B cell (primary cell): ENCODE measurements at regions not wholly inside any gene's neighbourhood (a gene's known extent, or its start where the extent isn't known, plus 50 kb on each side); places are given as distances from the start of the nearest gene placed in this dataset.

Experiments
- ATAC-seq: fragments of 200-7000 bp; cut with Tn5 transposase; one replicate; pipeline ENCODE4 v1.10.0; 2021; ENCODE audit warnings: low read depth, mild to moderate bottlenecking, moderate number of reproducible peaks, moderate library complexity
- CTCF ChIA-PET: fragments of 350-600 bp; sonication (Branson Sonifier 250); formaldehyde crosslinking; loops from one replicate; lab custom pipeline; 2021; ENCODE audit warnings: antibody characterized with exemption, inconsistent platforms; lab: Charles Lee
- POLR2A ChIA-PET: fragments of 350-600 bp; sonication (Branson Sonifier 250); formaldehyde crosslinking; loops from one replicate; lab custom pipeline; 2021; ENCODE audit warnings: antibody characterized with exemption; lab: Charles Lee
- DNase-seq: peaks from one replicate; pipeline ENCODE4 v3.0.0; 2013
- H2AFZ ChIP-seq: 2 replicates; pipeline ENCODE4 v1.6.1; 2012; ENCODE audit warnings: mild to moderate bottlenecking, low read depth, low read length; ENCODE audit not compliant: insufficient read depth, poor library complexity, severe bottlenecking
- H3K27ac ChIP-seq, 2 donors: 1 replicate in 1 of 2; 2 replicates in 1 of 2; pipeline ENCODE4 v1.5.1; 2012 to 2013; ENCODE audit warnings: low read length in 2 of 2, mild to moderate bottlenecking in 2 of 2, moderate library complexity in 1 of 2
- H3K27me3 ChIP-seq, 4 experiments: fragments of 200-600 bp in 1 of 4; sonication (generic) in 1 of 4; replicated peaks in 1 of 4; 1 replicate in 2 of 4; 2 replicates in 2 of 4; pipeline versions ENCODE4 v1.6.1 to v1.7.0; 2013 to 2016; ENCODE audit warnings: low read length in 3 of 4, mild to moderate bottlenecking in 2 of 4, mixed read lengths in 1 of 4, moderate library complexity in 1 of 4; ENCODE audit not compliant: insufficient read depth in 4 of 4, control insufficient read depth in 3 of 4; ENCODE audit errors: control extremely low read depth in 1 of 4
- H3K36me3 ChIP-seq, 2 experiments: replicated peaks in 1 of 2; 1 replicate in 1 of 2; 2 replicates in 1 of 2; pipeline versions ENCODE4 v1.6.1 to v1.7.1; 2013; ENCODE audit warnings: low read length in 1 of 2; ENCODE audit not compliant: insufficient read depth in 2 of 2, control insufficient read depth in 1 of 2; ENCODE audit errors: control extremely low read depth in 1 of 2, extremely low read depth in 1 of 2
- H3K4me1 ChIP-seq, 2 donors: fragments of 200-600 bp in 1 of 2; sonication (generic) in 1 of 2; 1 replicate in 1 of 2; 2 replicates in 1 of 2; pipeline versions ENCODE4 v1.5.1 to v1.6.1; 2013 to 2017; ENCODE audit warnings: low read length in 2 of 2; ENCODE audit not compliant: control insufficient read depth in 2 of 2, insufficient read depth in 2 of 2
- H3K4me2 ChIP-seq: replicated peaks from 2 replicates; pipeline ENCODE3; 2012; ENCODE audit warnings: mild to moderate bottlenecking, low read depth, low read length; ENCODE audit not compliant: poor library complexity, severe bottlenecking
- H3K4me3 ChIP-seq, 5 experiments: fragments of 200-600 bp in 1 of 5; sonication (generic) in 1 of 5; 1 replicate in 3 of 5; 2 replicates in 2 of 5; pipeline versions ENCODE4 v1.5.1 to v1.7.0; 2011 to 2016; ENCODE audit warnings: low read length in 4 of 5, mild to moderate bottlenecking in 4 of 5, low read depth in 2 of 5, control low read depth in 1 of 5, moderate library complexity in 1 of 5; ENCODE audit not compliant: insufficient read depth in 1 of 5; ENCODE audit errors: control extremely low read depth in 1 of 5, extremely low read depth in 1 of 5
- H3K79me2 ChIP-seq: fragments of 200-600 bp; sonication (generic); one replicate; pipeline ENCODE4 v1.6.0; 2016; ENCODE audit warnings: low read length; ENCODE audit not compliant: control insufficient read depth, insufficient read depth
- H3K9ac ChIP-seq: fragments of 200-600 bp; sonication (generic); 2 replicates; pipeline ENCODE4 v1.6.1; 2017; ENCODE audit warnings: mild to moderate bottlenecking, low read length, moderate library complexity
- H3K9me3 ChIP-seq, 3 donors: one replicate each; pipeline versions ENCODE4 v1.6.1 to v1.7.1; 2013; ENCODE audit warnings: low read length in 2 of 3; ENCODE audit not compliant: control insufficient read depth in 2 of 3, insufficient read depth in 1 of 3; ENCODE audit errors: control extremely low read depth in 1 of 3
- H4K20me1 ChIP-seq: 2 replicates; pipeline ENCODE4 v1.6.0; 2012; ENCODE audit warnings: mild to moderate bottlenecking, low read length; ENCODE audit not compliant: insufficient read depth, control insufficient read depth, poor library complexity, severe bottlenecking
- H3K27ac Mint-ChIP-seq: one replicate; pipeline ENCODE4 v1.8.0; 2021; ENCODE audit warnings: mixed read lengths
- H3K27me3 Mint-ChIP-seq: one replicate; pipeline ENCODE4 v1.8.0; 2021; ENCODE audit warnings: mixed read lengths
- H3K4me1 Mint-ChIP-seq: one replicate; pipeline ENCODE4 v1.8.0; 2021; ENCODE audit warnings: mixed read lengths
- H3K4me3 Mint-ChIP-seq: one replicate; pipeline ENCODE4 v1.8.0; 2021; ENCODE audit warnings: mixed read lengths
- H3K9me3 Mint-ChIP-seq: one replicate; pipeline ENCODE4 v1.8.0; 2022; ENCODE audit warnings: mixed read lengths; ENCODE audit not compliant: insufficient read depth
- EZH2 ChIP-seq: IDR thresholded peaks from 2 replicates; pipeline ENCODE4 v1.6.1; 2012; ENCODE audit warnings: borderline replicate concordance, low read depth, mild to moderate bottlenecking, moderate library complexity, low read length; ENCODE audit not compliant: insufficient read depth, poor library complexity, severe bottlenecking
- WGBS: methylation state at CpG from one replicate; pipeline ENCODE4 v1.1.5; 2013; ENCODE audit warnings: missing lambda C conversion rate; ENCODE audit not compliant: insufficient coverage; 5-methylcytosine and 5-hydroxymethylcytosine counted together
- intact Hi-C: fragments of 100-400 bp; cut with micrococcal nuclease; formaldehyde crosslinking; loops from one replicate; pipeline ENCODE4 v1.10.0; 2022
- TF ChIP-seq, protein P1 (sequence below): fragments of 200-600 bp; IDR thresholded peaks from one replicate; pipeline ENCODE4 v1.8.0; 2022; ENCODE audit warnings: antibody characterized with exemption, mild to moderate bottlenecking

DNA sequence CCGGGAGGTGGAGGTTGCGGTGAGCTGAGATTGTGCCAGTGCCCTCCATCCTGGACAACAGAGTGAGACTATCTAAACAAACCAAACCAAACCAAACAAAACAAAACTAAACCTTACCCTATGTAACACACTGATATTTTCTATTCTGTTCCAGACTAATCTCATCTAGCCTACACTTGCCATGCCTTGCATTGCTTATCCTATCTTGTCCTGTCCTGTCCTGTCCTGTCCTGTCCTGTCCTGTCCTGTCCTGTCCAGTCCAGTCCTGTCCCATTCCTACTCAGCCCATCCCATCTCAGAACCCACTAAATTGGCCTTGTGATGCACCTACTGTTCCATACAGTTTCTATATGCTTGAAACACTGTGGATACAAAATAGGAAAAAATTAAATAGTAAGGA lies 64.7 kb upstream of the HDAC9 start:
- Histone ChIP-seq H3K4me3 (no peak overlapping the region), H3K27me3 (no peaks in the 10 kb centered on the region), H3K36me3 (peaks cover 0 to 2% of the 10 kb centered on the region in 2 experiments), H2AFZ (no peak overlapping the region), H3K9me3 (no peaks in the 10 kb centered on the region), H3K27ac (no peak overlapping the region), H3K4me2 (no peak overlapping the region), H3K4me1 (no peaks in the 10 kb centered on the region), H3K79me2 (peaks cover 72% of the 10 kb centered on the region), H3K9ac (no peak overlapping the region), H4K20me1 (peaks cover 26% of the 10 kb centered on the region)
- peaks cover 3% of the 10 kb centered on the region for H3K4me1 Mint-ChIP-seq
- DNase-seq (no peak), ATAC-seq (no peak)
- no peaks in the 10 kb centered on the region for H3K9me3 Mint-ChIP-seq
- WGBS, result 100% methylated on average over 2 of the region's 2 CpGs
- no peak overlapping the region for H3K4me3 Mint-ChIP-seq
- ChIA-PET CTCF (no interaction called here), POLR2A (no interaction called here)
- intact Hi-C loops, result no loop called here
- H3K27me3 Mint-ChIP-seq, result no peaks in the 10 kb centered on the region
- H3K27ac Mint-ChIP-seq, result no peak overlapping the region
- no peak for TF ChIP-seq EZH2
- TF ChIP-seq, protein P1, sequence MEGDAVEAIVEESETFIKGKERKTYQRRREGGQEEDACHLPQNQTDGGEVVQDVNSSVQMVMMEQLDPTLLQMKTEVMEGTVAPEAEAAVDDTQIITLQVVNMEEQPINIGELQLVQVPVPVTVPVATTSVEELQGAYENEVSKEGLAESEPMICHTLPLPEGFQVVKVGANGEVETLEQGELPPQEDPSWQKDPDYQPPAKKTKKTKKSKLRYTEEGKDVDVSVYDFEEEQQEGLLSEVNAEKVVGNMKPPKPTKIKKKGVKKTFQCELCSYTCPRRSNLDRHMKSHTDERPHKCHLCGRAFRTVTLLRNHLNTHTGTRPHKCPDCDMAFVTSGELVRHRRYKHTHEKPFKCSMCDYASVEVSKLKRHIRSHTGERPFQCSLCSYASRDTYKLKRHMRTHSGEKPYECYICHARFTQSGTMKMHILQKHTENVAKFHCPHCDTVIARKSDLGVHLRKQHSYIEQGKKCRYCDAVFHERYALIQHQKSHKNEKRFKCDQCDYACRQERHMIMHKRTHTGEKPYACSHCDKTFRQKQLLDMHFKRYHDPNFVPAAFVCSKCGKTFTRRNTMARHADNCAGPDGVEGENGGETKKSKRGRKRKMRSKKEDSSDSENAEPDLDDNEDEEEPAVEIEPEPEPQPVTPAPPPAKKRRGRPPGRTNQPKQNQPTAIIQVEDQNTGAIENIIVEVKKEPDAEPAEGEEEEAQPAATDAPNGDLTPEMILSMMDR, result no peak

DNA sequence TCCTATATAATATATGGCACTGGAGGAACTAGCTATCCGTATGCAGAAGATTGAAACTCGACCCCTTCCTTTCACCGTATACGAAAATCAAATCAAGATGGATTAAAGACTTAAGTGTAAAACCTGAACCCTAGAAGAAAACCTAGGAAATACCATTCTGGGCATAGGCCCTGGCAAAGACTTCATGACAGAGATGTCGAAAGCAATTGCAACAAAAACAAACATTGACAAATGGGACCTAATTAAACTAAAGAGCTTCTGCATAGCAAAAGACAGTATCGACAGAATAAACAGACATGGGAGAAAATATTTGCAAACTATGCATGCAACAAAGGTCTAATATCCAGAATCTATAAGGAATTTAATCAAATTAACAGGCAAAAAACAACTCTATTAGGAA lies 61.4 kb upstream of the HDAC9 start:
- no peaks in the 10 kb centered on the region for H3K4me1 ChIP-seq
- Mint-ChIP-seq H3K9me3 (no peaks in the 10 kb centered on the region), H3K27me3 (no peaks in the 10 kb centered on the region), H3K4me3 (no peak overlapping the region), H3K4me1 (peaks cover 10% of the 10 kb centered on the region), H3K27ac (no peak overlapping the region)
- peaks cover 0 to 3% of the 10 kb centered on the region in 2 experiments for H3K36me3 ChIP-seq
- no peak overlapping the region for H3K9ac ChIP-seq
- 100% methylated on average over 1 of the region's 6 CpGs for WGBS
- H3K4me3 ChIP-seq, result no peak overlapping the region
- no peak for ATAC-seq
- H4K20me1 ChIP-seq, result peaks cover 17% of the 10 kb centered on the region
- ChIA-PET CTCF (no interaction called here), POLR2A (no interaction called here)
- peaks cover 51% of the 10 kb centered on the region for H3K79me2 ChIP-seq
- no peak overlapping the region for H3K27ac ChIP-seq
- H3K4me2 ChIP-seq, result no peak overlapping the region
- no peak overlapping the region for H2AFZ ChIP-seq
- TF ChIP-seq EZH2, result no peak
- TF ChIP-seq, protein P1, result no peak
- DNase-seq, result no peak
- no peaks in the 10 kb centered on the region for H3K27me3 ChIP-seq
- intact Hi-C loops, result no loop called here
- no peaks in the 10 kb centered on the region for H3K9me3 ChIP-seq
